22Rv1 (cell line): ENCODE measurements at regions not wholly inside any gene's neighbourhood (a gene's known extent, or its start where the extent isn't known, plus 50 kb on each side); places are given as distances from the start of the nearest gene placed in this dataset.

Experiments
- ZFX ChIP-seq: fragments of 450-650 bp; IDR thresholded peaks from 2 replicates; pipeline ENCODE4 v1.6.1; 2017; ENCODE audit warnings: antibody characterized with exemption, borderline replicate concordance
- TF ChIP-seq, protein P1 (sequence below): fragments of 450-650 bp; IDR thresholded peaks from 2 replicates; pipeline ENCODE4 v1.5.1; 2017; ENCODE audit warnings: mild to moderate bottlenecking

DNA sequence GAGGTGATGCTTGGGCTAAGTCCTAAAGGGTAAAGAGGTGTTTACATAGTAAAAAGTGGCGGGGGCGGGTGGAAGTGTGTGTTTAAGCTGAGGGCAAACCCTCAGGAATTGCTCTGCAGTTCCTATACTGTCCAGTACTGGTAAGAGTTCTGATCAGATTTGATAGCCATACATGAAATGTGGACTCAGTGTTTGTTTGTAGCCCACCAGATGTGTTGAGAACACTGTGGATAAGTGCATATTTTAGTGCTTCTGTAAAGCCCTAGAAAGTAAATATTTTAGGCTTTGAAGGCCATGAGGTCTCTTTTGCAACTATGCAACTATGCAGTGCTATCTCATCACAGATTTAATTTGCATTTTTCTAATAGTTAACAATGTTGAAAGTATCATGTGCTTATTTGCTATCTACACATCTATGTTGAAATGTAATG lies 80.7 kb upstream of the EOLA2 start:
- TF ChIP-seq, protein P1, sequence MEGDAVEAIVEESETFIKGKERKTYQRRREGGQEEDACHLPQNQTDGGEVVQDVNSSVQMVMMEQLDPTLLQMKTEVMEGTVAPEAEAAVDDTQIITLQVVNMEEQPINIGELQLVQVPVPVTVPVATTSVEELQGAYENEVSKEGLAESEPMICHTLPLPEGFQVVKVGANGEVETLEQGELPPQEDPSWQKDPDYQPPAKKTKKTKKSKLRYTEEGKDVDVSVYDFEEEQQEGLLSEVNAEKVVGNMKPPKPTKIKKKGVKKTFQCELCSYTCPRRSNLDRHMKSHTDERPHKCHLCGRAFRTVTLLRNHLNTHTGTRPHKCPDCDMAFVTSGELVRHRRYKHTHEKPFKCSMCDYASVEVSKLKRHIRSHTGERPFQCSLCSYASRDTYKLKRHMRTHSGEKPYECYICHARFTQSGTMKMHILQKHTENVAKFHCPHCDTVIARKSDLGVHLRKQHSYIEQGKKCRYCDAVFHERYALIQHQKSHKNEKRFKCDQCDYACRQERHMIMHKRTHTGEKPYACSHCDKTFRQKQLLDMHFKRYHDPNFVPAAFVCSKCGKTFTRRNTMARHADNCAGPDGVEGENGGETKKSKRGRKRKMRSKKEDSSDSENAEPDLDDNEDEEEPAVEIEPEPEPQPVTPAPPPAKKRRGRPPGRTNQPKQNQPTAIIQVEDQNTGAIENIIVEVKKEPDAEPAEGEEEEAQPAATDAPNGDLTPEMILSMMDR, result no peak
- TF ChIP-seq ZFX, result no peak
